ENCODE measurements at regions not wholly inside any gene's neighbourhood (a gene's known extent, or its start where the extent isn't known, plus 50 kb on each side); places are given as distances from the start of the nearest gene placed in this dataset.

DNA sequence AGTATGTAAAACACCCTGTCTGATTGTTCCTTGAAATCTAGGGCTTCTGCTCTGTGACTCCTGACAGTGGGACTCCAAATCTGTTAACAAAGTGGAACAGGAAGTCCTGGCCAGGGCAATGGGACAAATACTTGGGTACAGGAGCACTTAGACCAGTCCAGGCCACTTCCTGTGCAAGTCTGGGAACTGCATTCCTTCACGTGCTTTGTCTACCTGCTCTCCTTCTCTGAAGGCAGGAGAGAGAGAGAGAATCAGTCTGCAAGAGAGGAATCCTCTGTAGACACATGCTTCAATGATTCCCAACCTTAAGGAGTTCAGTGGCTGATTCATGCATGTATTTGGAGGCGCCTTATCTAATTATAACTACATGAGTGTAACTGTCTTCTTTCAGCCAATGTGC, 530.2 kb downstream of the GATA3 start:
- WGBS = 75% methylated on average over 2 of the region's 2 CpGs
- Histone ChIP-seq H3K4me3 (no peak overlapping the region), H3K4me1 (replicated peaks) (no peaks in the 10 kb centered on the region), H3K27me3 (replicated peaks; ENCODE audit: insufficient read depth) (no peaks in the 10 kb centered on the region), H3K27ac (no peak overlapping the region), H3K9me3 (no peaks in the 10 kb centered on the region), H3K36me3 (no peaks in the 10 kb centered on the region)
- intact Hi-C loops (cut with DNase I) = no loop called here
- no peak for DNase-seq (ENCODE audit: low spot score)
- TF ChIP-seq POLR2AphosphoS5 (IDR thresholded peaks at IDR 0.05) (no peak), POLR2A (IDR thresholded peaks at IDR 0.05) (no peak)
- TF ChIP-seq, protein P1, sequence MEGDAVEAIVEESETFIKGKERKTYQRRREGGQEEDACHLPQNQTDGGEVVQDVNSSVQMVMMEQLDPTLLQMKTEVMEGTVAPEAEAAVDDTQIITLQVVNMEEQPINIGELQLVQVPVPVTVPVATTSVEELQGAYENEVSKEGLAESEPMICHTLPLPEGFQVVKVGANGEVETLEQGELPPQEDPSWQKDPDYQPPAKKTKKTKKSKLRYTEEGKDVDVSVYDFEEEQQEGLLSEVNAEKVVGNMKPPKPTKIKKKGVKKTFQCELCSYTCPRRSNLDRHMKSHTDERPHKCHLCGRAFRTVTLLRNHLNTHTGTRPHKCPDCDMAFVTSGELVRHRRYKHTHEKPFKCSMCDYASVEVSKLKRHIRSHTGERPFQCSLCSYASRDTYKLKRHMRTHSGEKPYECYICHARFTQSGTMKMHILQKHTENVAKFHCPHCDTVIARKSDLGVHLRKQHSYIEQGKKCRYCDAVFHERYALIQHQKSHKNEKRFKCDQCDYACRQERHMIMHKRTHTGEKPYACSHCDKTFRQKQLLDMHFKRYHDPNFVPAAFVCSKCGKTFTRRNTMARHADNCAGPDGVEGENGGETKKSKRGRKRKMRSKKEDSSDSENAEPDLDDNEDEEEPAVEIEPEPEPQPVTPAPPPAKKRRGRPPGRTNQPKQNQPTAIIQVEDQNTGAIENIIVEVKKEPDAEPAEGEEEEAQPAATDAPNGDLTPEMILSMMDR (IDR thresholded peaks at IDR 0.05) = no peak

GRCh38 chr10:8586504-8586903, 532.0 kb downstream of the GATA3 start:
- TF ChIP-seq, protein P1 (IDR thresholded peaks at IDR 0.05) = no peak
- TF ChIP-seq POLR2AphosphoS5 (IDR thresholded peaks at IDR 0.05) (no peak), POLR2A (IDR thresholded peaks at IDR 0.05) (no peak)
- Histone ChIP-seq H3K36me3 (no peaks in the 10 kb centered on the region), H3K4me1 (replicated peaks) (no peaks in the 10 kb centered on the region), H3K9me3 (no peaks in the 10 kb centered on the region), H3K4me3 (no peak overlapping the region), H3K27me3 (replicated peaks; ENCODE audit: insufficient read depth) (no peaks in the 10 kb centered on the region), H3K27ac (no peak overlapping the region)
- WGBS = 57% methylated on average over 3 of the region's 3 CpGs
- intact Hi-C loops (cut with DNase I) = no loop called here
- DNase-seq (ENCODE audit: low spot score) = no peak

GRCh38 chr10:8588135-8588534, 533.6 kb downstream of the GATA3 start:
- TF ChIP-seq POLR2AphosphoS5 (IDR thresholded peaks at IDR 0.05) = no peak
- H3K4me1 ChIP-seq (replicated peaks) = no peaks in the 10 kb centered on the region
- H3K4me3 ChIP-seq = no peak overlapping the region
- intact Hi-C loops (cut with DNase I) = no loop called here
- no peak overlapping the region for H3K27ac ChIP-seq
- H3K9me3 ChIP-seq = no peaks in the 10 kb centered on the region
- H3K27me3 ChIP-seq (replicated peaks; ENCODE audit: insufficient read depth) = no peaks in the 10 kb centered on the region
- DNase-seq (ENCODE audit: low spot score) = no peak
- WGBS = 76% methylated on average over 3 of the region's 3 CpGs
- no peaks in the 10 kb centered on the region for H3K36me3 ChIP-seq

DNA sequence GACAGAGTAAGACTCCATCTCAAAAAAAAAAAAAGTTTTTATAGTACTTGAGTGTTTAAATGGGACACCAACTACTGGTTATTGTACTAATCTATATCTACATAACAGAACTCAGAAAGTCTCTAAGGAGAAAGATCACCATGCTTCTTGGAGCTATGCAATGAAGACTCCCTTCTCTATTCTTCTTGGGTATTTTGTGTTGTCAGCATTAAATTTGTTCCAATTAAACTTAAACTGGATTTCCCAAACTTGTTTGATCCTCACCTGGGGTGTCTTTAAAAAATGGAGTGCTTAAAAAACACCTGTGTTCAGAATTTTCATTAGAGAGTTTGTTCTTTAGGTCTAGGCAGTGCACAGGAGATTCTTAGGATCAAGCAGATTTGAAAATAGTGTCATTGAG, 536.0 kb downstream of the GATA3 start:
- no peaks in the 10 kb centered on the region for H3K9me3 ChIP-seq
- H3K4me1 ChIP-seq (replicated peaks) = no peaks in the 10 kb centered on the region
- no peaks in the 10 kb centered on the region for H3K36me3 ChIP-seq
- intact Hi-C loops (cut with DNase I) = no loop called here
- no peaks in the 10 kb centered on the region for H3K27me3 ChIP-seq (replicated peaks; ENCODE audit: insufficient read depth)
- no peak overlapping the region for H3K4me3 ChIP-seq
- DNase-seq (ENCODE audit: low spot score) = no peak
- H3K27ac ChIP-seq = no peak overlapping the region
- TF ChIP-seq, protein P1 (IDR thresholded peaks at IDR 0.05) = no peak
- TF ChIP-seq POLR2A (IDR thresholded peaks at IDR 0.05) (no peak), POLR2AphosphoS5 (IDR thresholded peaks at IDR 0.05) (no peak)

DNA sequence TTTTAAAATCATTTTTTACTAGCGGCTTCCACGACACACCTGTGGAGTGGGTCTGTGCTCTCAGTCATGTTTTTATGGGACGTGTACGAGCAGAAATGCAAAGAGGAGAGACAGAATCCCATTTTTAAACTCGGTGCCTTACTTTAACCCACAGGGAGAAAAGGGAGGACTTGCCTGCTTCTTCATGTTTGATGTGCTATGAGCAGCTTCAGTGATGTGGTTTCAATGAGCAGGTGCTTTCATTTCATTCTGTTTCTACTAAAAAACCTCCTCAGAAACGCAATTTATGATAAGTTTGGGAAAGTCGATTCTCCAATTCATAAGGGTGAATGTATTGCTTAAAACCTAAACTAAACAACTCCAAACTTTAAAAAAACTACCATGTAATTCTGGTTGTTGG, 537.2 kb downstream of the GATA3 start:
- H3K4me1 ChIP-seq (replicated peaks) = no peaks in the 10 kb centered on the region
- no peak for DNase-seq (ENCODE audit: low spot score)
- H3K4me3 ChIP-seq = no peak overlapping the region
- no peaks in the 10 kb centered on the region for H3K27me3 ChIP-seq (replicated peaks; ENCODE audit: insufficient read depth)
- WGBS = 42% methylated on average over 7 of the region's 7 CpGs
- no peaks in the 10 kb centered on the region for H3K9me3 ChIP-seq
- H3K27ac ChIP-seq = no peak overlapping the region
- TF ChIP-seq POLR2A (IDR thresholded peaks at IDR 0.05) (no peak), POLR2AphosphoS5 (IDR thresholded peaks at IDR 0.05) (no peak)
- TF ChIP-seq, protein P1 (IDR thresholded peaks at IDR 0.05) = no peak
- H3K36me3 ChIP-seq = no peaks in the 10 kb centered on the region
- intact Hi-C loops (cut with DNase I) = no loop called here
